A673 (cell line): ENCODE measurements at regions not wholly inside any gene's neighbourhood (a gene's known extent, or its start where the extent isn't known, plus 50 kb on each side); places are given as distances from the start of the nearest gene placed in this dataset.
"Not testable (repeated sequence)": the region's sequence is repeated elsewhere in the genome, so short reads cannot be mapped to it uniquely, and the experiment has no call there.

Source experiments
- BruUV-seq: library from RNA; stranded (reverse); fragments of 400-500 nt; replicated peaks from 2 replicates; lab custom pipeline; 2021; lab: Mats Ljungman, UMichigan
- CTCF ChIA-PET: fragments of 300-600 bp; sonication (Branson Sonifier 250); formaldehyde crosslinking; loops from one replicate; lab custom pipeline; 2022; ENCODE audit warnings: antibody characterized with exemption; lab: Charles Lee
- POLR2A ChIA-PET: fragments of 300-600 bp; sonication (Branson Sonifier 250); formaldehyde crosslinking; loops from one replicate; lab custom pipeline; 2022; ENCODE audit warnings: antibody characterized with exemption; ENCODE audit not compliant: low non-redundant PET; lab: Charles Lee
- DNase-seq: peaks from one replicate; pipeline ENCODE4 v3.0.0-alpha.2; 2015; ENCODE audit warnings: low spot score
- H3K27ac ChIP-seq: fragments of 200-600 bp; sonication (generic); 2 replicates; pipeline ENCODE4 v1.5.1; 2016; ENCODE audit warnings: mixed run types, low read depth, mild to moderate bottlenecking, mixed read lengths, antibody characterized with exemption, low read length; ENCODE audit not compliant: poor library complexity, severe bottlenecking
- H3K27me3 ChIP-seq: fragments of 200-600 bp; sonication (generic); replicated peaks from 2 replicates; pipeline ENCODE4 v1.6.1; 2017; ENCODE audit warnings: mixed run types, low read depth, mild to moderate bottlenecking, mixed read lengths, antibody characterized with exemption, low read length; ENCODE audit not compliant: insufficient read depth, poor library complexity
- H3K36me3 ChIP-seq: fragments of 200-600 bp; sonication (generic); 2 replicates; pipeline ENCODE4 v1.6.1; 2016; ENCODE audit warnings: mixed run types, mild to moderate bottlenecking, mixed read lengths, antibody characterized with exemption, low read length; ENCODE audit not compliant: insufficient read depth, poor library complexity, severe bottlenecking
- H3K4me1 ChIP-seq: fragments of 200-600 bp; sonication (generic); 2 replicates; pipeline ENCODE4 v1.6.1; 2017; ENCODE audit warnings: mixed run types, mild to moderate bottlenecking, mixed read lengths, antibody characterized with exemption, low read length; ENCODE audit not compliant: insufficient read depth, poor library complexity, severe bottlenecking
- H3K4me3 ChIP-seq: fragments of 200-600 bp; sonication (generic); 2 replicates; pipeline ENCODE4 v1.5.1; 2016; ENCODE audit warnings: low read depth, mixed run types, mild to moderate bottlenecking, mixed read lengths, low read length; ENCODE audit not compliant: poor library complexity, severe bottlenecking
- H3K9me3 ChIP-seq: fragments of 200-600 bp; sonication (generic); 2 replicates; pipeline ENCODE4 v1.6.1; 2016; ENCODE audit warnings: mixed run types, low read depth, mild to moderate bottlenecking, mixed read lengths, antibody characterized with exemption, low read length; ENCODE audit not compliant: poor library complexity, severe bottlenecking
- EZH2 ChIP-seq: fragments of 200-600 bp; sonication (generic); IDR thresholded peaks from 2 replicates; pipeline ENCODE4 v1.6.1; 2017; ENCODE audit warnings: borderline replicate concordance, low read depth, mild to moderate bottlenecking, mixed read lengths, antibody characterized with exemption, low read length; ENCODE audit not compliant: poor library complexity, severe bottlenecking
- intact Hi-C: fragments of 100-400 bp; cut with micrococcal nuclease; formaldehyde crosslinking; loops from one replicate; pipeline ENCODE4 v1.10.0; 2022; ENCODE audit not compliant: unreplicated experiment
- TF ChIP-seq, protein P1 (sequence below): fragments of 300-800, 200-600 bp; sonication (generic); conservative IDR thresholded peaks from 2 replicates; pipeline ENCODE4 v1.5.1; 2017; ENCODE audit warnings: low read depth, mild to moderate bottlenecking, antibody characterized with exemption, low read length, moderate library complexity, mixed read lengths

DNA sequence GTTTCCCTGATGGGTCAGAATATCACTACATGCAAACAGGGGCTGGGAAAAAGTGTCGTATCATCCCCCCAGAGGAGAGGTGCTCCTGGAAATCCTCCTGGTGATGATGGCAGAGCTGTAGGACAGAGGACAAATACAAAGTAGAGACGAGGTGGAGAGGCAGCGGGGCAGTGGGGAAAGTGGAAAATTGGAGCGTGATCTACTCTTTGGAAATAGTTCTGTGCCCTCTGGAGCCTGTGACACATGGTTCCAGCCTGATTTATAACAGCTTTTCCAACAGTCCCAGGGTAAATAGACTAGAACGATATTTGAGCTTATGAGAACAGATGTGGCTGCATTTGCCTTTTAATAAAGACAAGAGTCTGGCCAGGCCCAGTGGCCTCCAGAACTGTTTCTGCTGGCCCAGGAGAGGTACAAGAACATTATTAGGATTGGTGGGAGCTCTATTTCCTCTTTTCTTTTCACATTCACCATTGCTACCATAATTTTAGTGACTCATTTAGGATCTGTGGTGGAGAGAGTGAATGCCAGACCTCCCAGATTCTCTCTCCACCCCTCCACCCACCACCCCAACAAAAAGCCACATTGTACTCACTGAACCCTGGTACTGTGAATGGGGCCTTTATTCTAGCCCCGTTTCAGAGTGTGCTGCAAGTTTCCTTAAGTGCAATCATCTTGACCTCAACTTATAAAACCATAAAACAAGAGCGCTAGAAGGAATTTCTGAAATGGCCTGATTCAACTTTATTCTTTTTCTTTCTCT lies 78.3 kb downstream of the BTBD3 start:
- ChIA-PET POLR2A (no interaction called here), CTCF (no interaction called here)
- no peaks in the 10 kb centered on the region for H3K36me3 ChIP-seq
- no peak overlapping the region for H3K4me3 ChIP-seq
- intact Hi-C loops: no loop called here
- TF ChIP-seq, protein P1, sequence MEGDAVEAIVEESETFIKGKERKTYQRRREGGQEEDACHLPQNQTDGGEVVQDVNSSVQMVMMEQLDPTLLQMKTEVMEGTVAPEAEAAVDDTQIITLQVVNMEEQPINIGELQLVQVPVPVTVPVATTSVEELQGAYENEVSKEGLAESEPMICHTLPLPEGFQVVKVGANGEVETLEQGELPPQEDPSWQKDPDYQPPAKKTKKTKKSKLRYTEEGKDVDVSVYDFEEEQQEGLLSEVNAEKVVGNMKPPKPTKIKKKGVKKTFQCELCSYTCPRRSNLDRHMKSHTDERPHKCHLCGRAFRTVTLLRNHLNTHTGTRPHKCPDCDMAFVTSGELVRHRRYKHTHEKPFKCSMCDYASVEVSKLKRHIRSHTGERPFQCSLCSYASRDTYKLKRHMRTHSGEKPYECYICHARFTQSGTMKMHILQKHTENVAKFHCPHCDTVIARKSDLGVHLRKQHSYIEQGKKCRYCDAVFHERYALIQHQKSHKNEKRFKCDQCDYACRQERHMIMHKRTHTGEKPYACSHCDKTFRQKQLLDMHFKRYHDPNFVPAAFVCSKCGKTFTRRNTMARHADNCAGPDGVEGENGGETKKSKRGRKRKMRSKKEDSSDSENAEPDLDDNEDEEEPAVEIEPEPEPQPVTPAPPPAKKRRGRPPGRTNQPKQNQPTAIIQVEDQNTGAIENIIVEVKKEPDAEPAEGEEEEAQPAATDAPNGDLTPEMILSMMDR: no peak
- no peak for TF ChIP-seq EZH2
- no TSS peak for BruUV-seq
- no peak overlapping the region for H3K27ac ChIP-seq
- no peaks in the 10 kb centered on the region for H3K4me1 ChIP-seq
- DNase-seq: no peak
- H3K9me3 ChIP-seq: no peaks in the 10 kb centered on the region
- H3K27me3 ChIP-seq: peaks cover 3% of the 10 kb centered on the region

- H3K4me1 ChIP-seq, H3K27me3 ChIP-seq, BruUV-seq, H3K4me3 ChIP-seq, H3K27ac ChIP-seq, intact Hi-C loops, H3K36me3 ChIP-seq, POLR2A ChIA-PET, DNase-seq, H3K9me3 ChIP-seq, CTCF ChIA-PET: not testable (repeated sequence)
Observed at GRCh38 chr20:12004776-12005175, 87.1 kb downstream of the BTBD3 start.

DNA sequence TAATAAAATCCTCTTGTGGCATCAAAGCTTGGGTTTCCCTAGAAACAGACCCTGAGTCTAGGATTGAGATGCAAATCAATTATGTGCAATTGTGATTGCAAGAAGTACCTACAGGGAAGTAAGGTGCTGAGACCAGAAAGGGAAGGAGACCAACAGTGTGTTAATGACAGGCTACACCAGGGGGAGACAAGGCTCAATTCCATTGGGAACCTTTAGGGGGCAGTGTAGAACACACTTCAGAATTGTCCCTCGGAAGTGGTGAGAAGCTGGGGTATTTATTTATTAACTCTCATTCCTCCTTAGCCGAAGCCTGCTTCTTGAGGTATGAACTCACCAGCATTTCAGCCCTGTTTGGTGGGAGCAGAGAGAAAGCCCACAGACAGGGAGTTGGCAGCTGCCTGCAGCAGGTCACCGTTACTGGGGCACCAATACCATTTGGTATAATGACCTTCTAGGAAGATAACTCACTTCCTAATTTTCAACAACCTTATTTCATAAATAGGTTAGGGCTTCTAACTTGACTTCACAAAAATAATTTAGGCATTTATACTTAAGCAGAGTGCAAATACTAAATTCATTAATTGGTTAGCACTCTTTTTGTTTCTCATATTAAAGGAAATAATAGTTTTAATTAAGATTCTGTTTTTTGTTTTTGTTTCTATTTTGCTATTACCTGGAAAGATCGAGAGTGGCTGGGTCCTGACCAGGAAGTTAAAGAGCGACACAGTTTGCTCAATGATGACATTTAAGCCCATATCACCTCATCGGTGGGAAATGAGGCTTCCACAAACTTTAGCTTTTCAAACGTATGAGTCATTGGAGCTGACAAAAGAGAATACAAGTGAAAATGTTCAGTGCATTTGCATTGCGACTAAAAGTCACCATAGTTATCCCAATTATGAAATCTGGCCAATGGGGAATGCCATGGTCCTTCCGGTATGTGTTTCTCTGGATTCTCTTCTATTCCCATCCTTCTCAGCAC lies 94.8 kb downstream of the BTBD3 start:
- POLR2A ChIA-PET: no interaction called here
- BruUV-seq: no TSS peak
- Histone ChIP-seq H3K4me1 (no peaks in the 10 kb centered on the region), H3K4me3 (no peak overlapping the region), H3K27ac (no peak overlapping the region), H3K27me3 (no peaks in the 10 kb centered on the region), H3K36me3 (no peaks in the 10 kb centered on the region), H3K9me3 (no peaks in the 10 kb centered on the region)
- TF ChIP-seq EZH2: no peak
- TF ChIP-seq, protein P1: peak; percentile 95
- peak; percentile 72 for DNase-seq
- intact Hi-C loops: loop anchor here (5.0 kb wide), 1 partner anchor 195 kb away; no protein-coding TSS in a partner anchor
- CTCF ChIA-PET: interaction anchor here (0.5 to 1.3 kb wide), 5 partner anchors 11 to 345 kb away, joined by 3 to 10 read pairs (median 4); no protein-coding TSS in a partner anchor
